Lung (tissue), 11 donors: ENCODE measurements at regions not wholly inside any gene's neighbourhood (a gene's known extent, or its start where the extent isn't known, plus 50 kb on each side); places are given as distances from the start of the nearest gene placed in this dataset.

Experiments used
- ATAC-seq: fragments of 200-7000 bp; cut with Tn5 transposase; one replicate; pipeline ENCODE4 v1.9.1; 2020; ENCODE audit warnings: moderate number of reproducible peaks; ENCODE audit not compliant: insufficient read depth, low FRiP score
- DNase-seq, 3 donors: peaks; one replicate each; pipeline ENCODE4 v3.0.0-alpha.2; 2013 to 2017
- H3K27ac ChIP-seq, 2 donors: one replicate each; pipeline ENCODE4 v1.5.1; 2013; ENCODE audit warnings: mild to moderate bottlenecking in 2 of 2, moderate library complexity in 2 of 2, control low read depth in 1 of 2, inconsistent platforms in 1 of 2, low read depth in 1 of 2, low read length in 1 of 2
- H3K27me3 ChIP-seq, 3 donors: one replicate each; pipeline ENCODE4 v1.5.1; 2013; ENCODE audit warnings: low read length in 2 of 3; ENCODE audit not compliant: control insufficient read depth in 3 of 3, insufficient read depth in 3 of 3
- H3K36me3 ChIP-seq, 4 donors: one replicate each; pipeline ENCODE4 v1.5.1; 2013; ENCODE audit warnings: low read length in 4 of 4, mild to moderate bottlenecking in 1 of 4, moderate library complexity in 1 of 4; ENCODE audit not compliant: control insufficient read depth in 4 of 4, insufficient read depth in 4 of 4
- H3K4me1 ChIP-seq, 5 donors: one replicate each; pipeline ENCODE4 v1.5.1; 2013; ENCODE audit warnings: low read length in 5 of 5, mild to moderate bottlenecking in 2 of 5, moderate library complexity in 1 of 5; ENCODE audit not compliant: control insufficient read depth in 5 of 5, insufficient read depth in 5 of 5
- H3K4me3 ChIP-seq: one replicate; pipeline ENCODE4 v1.5.1; 2013; ENCODE audit warnings: mild to moderate bottlenecking, control low read depth, moderate library complexity
- H3K9ac ChIP-seq, 2 donors: one replicate each; pipeline ENCODE4 v1.5.1; 2013; ENCODE audit warnings: low read length in 2 of 2, control low read depth in 1 of 2; ENCODE audit not compliant: insufficient read depth in 1 of 2
- H3K9me3 ChIP-seq, 4 donors: one replicate each; pipeline ENCODE4 v1.5.1; 2013; ENCODE audit warnings: low read length in 3 of 4, mild to moderate bottlenecking in 1 of 4, moderate library complexity in 1 of 4; ENCODE audit not compliant: control insufficient read depth in 4 of 4, insufficient read depth in 3 of 4
- WGBS, 2 donors: extraction: QIAGEN DNeasy Blood & Tissue Kit; methylation state at CpG; one replicate each; pipeline ENCODE4 v1.1.7; 2013; 5-methylcytosine and 5-hydroxymethylcytosine counted together
- TF ChIP-seq, protein P1 (sequence below): IDR thresholded peaks from 2 replicates; pipeline ENCODE4 v1.5.1; 2012; ENCODE audit warnings: mild to moderate bottlenecking; ENCODE audit errors: control extremely low read depth, extremely low read depth
- donor health status: control.
- donor health status: control.
- donor health status: Bipolar disorder and iron deficiency.
- donor health status: healthy.
- donor health status: DM: yes; HTN: yes; CAD: no.

DNA sequence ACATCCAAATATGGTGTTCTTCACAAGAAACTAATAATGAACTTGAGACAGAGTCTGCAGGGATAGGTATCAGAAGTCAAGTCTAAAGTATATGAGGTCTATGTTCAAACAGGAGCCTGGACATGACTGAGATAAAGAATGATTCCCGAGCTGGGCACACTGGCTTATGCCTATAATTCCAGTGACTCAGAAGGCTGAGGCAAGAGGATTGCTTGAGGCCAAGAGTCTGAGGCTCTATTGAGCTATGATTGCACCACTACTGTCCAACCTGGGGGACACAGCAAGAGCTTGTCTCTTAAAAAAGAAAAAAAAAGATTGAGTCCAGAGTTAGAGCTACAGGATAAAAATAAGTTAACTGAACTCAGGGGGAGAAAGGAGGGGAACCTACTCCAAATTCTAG, 246.5 kb downstream of the LRRN1 start:
- no peaks in the 10 kb centered on the region for H3K27me3 ChIP-seq
- no peak overlapping the region for H3K27ac ChIP-seq
- 83 to 90% methylated on average over 1 of the region's 1 CpG for WGBS, 2 donors
- H3K9ac ChIP-seq: no peak overlapping the region
- ATAC-seq: no peak
- peaks cover 0 to 2% (median 0%) of the 10 kb centered on the region in 4 donors for H3K9me3 ChIP-seq
- no peak overlapping the region for H3K4me3 ChIP-seq
- no peaks in the 10 kb centered on the region for H3K36me3 ChIP-seq
- DNase-seq: no peak
- TF ChIP-seq, protein P1, sequence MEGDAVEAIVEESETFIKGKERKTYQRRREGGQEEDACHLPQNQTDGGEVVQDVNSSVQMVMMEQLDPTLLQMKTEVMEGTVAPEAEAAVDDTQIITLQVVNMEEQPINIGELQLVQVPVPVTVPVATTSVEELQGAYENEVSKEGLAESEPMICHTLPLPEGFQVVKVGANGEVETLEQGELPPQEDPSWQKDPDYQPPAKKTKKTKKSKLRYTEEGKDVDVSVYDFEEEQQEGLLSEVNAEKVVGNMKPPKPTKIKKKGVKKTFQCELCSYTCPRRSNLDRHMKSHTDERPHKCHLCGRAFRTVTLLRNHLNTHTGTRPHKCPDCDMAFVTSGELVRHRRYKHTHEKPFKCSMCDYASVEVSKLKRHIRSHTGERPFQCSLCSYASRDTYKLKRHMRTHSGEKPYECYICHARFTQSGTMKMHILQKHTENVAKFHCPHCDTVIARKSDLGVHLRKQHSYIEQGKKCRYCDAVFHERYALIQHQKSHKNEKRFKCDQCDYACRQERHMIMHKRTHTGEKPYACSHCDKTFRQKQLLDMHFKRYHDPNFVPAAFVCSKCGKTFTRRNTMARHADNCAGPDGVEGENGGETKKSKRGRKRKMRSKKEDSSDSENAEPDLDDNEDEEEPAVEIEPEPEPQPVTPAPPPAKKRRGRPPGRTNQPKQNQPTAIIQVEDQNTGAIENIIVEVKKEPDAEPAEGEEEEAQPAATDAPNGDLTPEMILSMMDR: no peak
- H3K4me1 ChIP-seq: no peaks in the 10 kb centered on the region

DNA sequence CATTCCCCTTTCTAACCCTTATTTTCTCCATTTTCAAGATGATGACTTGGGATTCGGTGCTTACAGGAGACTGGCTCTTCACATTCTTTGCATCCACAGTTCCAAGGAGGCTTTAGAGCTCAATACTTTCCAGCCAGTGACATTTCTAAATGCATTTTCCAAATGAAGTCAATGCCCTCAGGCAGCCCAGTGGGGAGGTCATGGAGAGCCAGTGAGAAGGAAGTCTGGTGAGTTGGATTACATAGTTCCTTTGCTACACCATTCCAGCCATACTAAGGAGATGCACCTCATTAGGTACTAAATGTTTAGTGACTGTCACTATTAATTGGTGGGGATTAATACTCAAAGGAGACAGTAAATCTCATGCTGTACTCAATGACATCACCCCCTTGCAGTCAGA, 248.1 kb downstream of the LRRN1 start:
- no peak for ATAC-seq
- no peak for DNase-seq
- Histone ChIP-seq H3K27ac (no peak overlapping the region), H3K4me1 (no peaks in the 10 kb centered on the region), H3K27me3 (no peaks in the 10 kb centered on the region), H3K9me3 (peaks cover 0 to 2% (median 0%) of the 10 kb centered on the region in 4 donors), H3K9ac (no peak overlapping the region), H3K4me3 (no peak overlapping the region), H3K36me3 (no peaks in the 10 kb centered on the region)
- TF ChIP-seq, protein P1: no peak
- 90 to 92% methylated on average over 1 of the region's 1 CpG for WGBS, 2 donors

DNA sequence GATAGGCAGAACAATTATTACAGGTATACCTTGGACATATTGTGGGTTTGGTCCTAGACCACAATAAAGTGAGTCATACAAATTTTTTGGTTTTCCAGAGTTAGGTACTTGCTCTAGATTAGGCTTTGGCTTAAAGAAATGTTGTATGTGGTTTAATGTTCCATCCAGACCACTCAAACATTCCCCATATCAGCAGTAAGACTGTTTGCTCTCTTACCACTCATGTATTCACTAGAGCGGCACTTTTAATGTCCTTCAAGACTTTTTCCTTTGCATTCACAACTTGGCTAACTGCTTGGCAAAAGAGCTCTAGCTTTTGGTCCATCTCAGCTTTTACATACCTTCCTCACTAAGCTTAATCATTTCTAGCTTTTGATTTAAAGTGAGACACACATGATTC, 250.5 kb upstream of the SETMAR start:
- 70 to 86% methylated on average over 1 of the region's 1 CpG for WGBS, 2 donors

More for the DNA sequence above, 250.5 kb upstream of the SETMAR start:
- TF ChIP-seq, protein P1: no peak
- Histone ChIP-seq H3K9me3 (peaks cover 0 to 2% (median 0%) of the 10 kb centered on the region in 4 donors), H3K9ac (no peak overlapping the region), H3K4me3 (no peak overlapping the region), H3K36me3 (no peaks in the 10 kb centered on the region), H3K4me1 (peaks cover 0 to 6% (median 0%) of the 10 kb centered on the region in 5 donors), H3K27me3 (no peaks in the 10 kb centered on the region), H3K27ac (no peak overlapping the region)
- ATAC-seq (peak; percentile 36), DNase-seq (peak in 2 of 3 donors; percentile 45 to 78)
